ENCODE measurements at regions not wholly inside any gene's neighbourhood (a gene's known extent, or its start where the extent isn't known, plus 50 kb on each side); places are given as distances from the start of the nearest gene placed in this dataset.

DNA sequence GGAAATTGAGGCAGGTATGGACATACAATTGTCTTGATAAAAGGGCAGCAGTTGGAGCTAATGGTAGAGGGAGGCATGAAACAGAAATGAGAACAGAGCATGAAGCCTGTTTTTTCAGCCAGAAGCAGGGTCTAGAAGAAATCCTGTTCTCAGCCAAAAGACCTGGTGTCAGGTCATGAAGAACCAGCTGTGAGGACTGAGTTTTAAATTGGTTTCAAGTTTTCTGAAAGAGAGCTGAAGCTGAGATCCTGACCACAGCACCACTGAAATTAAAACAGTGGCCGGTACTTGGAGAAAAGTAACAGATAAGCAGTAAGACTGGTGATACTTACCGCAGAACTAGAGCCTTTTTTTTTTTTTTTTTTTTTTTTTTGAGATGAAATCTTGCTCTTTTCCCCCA lies 283.8 kb upstream of the BMP2 start:
- no peak for DNase-seq

DNA sequence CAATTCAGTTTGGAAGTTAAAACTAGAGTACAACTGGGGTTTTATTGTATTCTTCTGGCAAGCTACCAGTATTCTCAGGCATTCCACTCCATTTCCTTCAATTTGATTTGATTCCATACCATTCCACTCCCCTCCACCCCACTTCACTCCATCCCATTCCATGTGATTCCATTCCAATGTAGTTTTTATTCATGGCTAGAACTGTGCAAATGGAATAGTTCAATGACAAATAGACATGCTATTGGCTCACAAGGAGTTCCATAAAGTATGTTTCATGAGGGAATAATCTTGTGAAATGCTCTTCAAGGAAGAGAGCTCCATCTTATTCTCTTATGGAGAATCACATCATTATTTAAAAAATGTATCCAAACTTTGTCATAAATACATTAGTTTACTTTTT lies 285.0 kb upstream of the BMP2 start:
- no peak for DNase-seq

DNA sequence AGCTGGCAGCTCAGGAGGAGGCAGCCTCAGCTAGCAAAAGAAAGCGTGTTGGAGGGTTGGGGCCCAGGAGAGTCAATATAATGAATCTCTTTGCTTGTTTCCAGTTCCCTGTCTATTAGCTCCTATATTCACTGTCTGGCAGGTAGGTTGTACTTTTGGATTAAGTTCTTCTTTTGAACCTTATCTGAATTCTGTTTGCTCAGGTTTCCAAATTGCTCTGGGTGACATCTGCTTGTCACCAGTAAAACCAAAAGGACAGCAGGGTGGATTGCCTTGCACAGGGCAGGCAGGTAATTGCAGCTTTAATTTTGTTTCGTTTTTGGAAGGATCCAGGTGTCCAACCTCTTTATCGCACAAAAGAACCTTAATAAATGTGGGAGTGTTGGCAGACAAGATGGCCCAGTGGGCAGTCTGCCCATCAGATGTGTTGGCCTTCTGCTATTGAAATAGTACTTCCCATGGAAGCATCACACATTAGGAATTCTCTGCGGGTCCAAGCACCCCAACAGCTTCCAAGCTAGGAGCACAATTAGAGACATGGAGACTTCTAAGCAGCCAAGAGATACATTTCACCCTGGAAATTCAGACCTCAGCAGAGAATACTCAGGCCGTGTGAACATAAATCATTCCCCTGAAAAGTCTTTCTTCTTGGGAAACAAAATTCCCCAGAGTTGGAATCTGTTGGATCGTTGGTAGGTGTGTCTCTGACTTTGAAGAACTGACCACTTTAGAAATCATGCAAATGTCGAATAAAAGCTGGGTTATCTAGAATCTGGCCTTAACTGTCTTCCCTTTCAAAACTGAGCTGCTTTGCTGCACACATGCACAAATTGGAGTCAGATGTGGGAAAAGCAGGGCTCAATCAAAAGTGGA lies 286.9 kb upstream of the BMP2 start:
- no peak for DNase-seq

DNA sequence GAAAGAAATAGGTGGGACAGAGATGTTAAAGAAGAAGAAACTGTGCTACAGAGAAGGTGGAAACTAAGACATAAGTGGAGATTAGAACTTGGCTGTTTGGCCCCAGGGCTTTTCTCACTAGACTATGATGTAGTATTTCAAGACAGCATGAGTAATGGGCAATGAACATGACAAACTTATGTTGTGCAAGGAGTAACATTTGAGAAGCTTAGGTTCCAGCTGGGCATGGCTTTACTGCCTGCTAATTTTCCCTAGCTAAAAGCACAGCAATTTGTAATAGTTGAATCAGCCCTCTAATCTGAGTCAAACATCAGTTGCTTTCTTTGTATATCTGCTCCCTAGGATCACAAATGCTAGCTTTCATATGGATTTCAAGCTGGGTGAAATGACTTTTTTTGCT lies 294.3 kb upstream of the BMP2 start:
- DNase-seq: no peak

DNA sequence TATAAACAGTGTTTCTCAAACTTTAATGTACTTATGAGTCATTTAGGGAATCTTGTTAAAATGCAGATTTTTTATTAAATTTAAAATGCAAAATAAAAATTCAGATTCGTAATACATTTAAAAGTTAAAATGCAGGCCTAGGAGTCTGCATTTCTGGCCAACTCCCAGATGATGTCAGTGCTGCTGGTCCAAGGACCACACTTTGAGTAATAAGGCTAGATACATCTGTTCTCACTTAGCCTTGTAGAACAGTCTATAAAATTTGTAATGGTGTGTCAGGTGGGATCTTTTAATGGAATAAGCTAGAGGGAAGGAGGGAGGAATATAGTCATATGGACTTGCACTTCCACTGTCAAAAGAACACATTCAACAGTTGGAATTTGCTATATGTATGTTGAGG lies 295.6 kb upstream of the BMP2 start:
- no peak for DNase-seq

DNA sequence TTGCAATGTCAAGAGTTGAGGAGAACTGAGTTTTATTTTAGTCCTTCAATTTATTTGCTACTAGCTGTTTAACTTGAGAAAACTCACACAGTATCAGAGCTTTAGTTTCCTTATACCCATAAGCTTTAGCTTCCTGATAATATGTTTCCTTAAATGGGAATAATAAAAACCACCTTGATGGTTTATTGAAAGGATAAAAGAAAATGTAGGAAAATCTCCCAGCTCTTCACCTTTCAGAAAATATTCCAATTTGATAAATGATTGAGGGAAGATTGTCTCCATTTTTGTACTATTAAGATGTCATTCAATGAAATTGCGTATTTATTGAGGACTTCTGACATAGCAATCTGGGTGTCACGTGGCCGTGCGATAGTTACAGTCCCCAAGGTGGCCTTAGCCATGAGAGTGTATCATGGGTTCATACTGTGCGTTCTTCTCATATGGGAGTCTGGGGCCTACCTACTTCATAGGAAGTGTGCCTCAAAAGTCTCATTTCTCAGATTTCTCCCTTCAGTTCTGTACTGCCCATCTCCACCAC lies 296.3 kb upstream of the BMP2 start:
- DNase-seq: no peak

DNA sequence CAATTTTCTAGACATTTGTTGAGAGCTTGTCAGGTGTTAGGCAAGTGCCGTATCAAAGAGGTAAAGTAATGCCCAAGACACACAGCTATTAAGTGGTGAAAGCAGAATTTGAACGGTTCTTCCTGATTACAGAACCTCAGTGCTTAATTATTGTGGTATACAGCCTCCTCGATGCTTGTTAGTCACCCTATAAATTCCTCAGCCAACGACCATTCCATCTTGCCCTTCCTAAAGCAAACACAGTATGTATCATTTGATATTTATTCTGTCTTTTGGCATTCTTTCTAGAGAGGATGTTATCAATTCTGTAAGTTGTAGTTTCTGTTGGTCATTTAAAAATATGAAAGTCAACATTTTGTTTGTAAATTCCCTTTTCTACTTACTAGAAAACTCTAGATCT lies 297.8 kb upstream of the BMP2 start:
- DNase-seq: no peak

DNA sequence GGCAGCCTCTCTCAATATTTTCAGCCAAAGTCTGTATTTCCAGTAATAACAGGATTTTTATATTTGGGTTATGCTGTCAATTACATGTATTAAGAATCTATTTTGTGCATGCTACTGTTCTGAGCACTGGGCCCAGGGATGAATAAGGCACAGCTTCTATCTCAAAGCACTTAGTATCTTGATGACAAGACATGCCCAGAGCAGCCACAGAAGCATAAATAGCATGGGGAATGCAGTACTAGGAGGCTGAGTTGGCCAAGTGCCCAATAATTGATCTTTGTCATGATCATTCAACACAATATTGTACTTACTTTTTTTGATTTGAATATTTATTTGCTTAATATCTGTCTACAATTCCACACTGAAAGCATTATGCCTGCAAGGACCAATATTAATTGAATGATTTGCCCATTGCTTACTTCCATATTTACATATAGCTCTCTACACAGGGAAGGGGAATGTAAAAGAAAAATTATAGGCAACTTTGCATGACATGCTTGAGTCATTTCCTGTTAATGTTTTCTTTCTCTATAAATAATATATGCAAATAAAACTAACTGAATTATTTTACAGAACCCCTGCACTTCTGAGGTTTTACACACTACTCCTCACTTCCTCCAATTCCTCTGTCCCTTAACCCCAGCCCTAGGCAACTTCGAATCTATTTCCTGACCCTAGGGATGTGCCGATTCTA lies 298.9 kb upstream of the BMP2 start:
- no peak for DNase-seq

DNA sequence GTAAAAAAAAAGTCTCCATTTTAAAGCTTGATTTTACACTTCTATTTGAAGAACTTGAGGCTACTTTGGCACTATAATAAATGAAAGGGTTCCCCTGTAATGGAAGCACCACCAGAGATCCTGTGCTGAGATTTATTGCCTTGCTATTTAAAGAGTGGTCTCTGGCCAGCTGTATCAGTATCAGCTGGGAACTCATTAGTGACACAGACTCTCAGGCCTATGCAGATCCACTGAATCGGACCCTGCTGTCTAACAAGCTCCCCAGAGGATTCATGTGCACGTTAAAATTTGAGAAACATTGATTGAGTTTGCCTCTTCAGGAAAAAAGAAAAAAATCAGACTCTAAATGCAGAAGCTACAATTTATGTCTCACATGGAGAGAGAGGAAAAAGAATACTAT lies 299.9 kb upstream of the BMP2 start:
- no peak for DNase-seq

DNA sequence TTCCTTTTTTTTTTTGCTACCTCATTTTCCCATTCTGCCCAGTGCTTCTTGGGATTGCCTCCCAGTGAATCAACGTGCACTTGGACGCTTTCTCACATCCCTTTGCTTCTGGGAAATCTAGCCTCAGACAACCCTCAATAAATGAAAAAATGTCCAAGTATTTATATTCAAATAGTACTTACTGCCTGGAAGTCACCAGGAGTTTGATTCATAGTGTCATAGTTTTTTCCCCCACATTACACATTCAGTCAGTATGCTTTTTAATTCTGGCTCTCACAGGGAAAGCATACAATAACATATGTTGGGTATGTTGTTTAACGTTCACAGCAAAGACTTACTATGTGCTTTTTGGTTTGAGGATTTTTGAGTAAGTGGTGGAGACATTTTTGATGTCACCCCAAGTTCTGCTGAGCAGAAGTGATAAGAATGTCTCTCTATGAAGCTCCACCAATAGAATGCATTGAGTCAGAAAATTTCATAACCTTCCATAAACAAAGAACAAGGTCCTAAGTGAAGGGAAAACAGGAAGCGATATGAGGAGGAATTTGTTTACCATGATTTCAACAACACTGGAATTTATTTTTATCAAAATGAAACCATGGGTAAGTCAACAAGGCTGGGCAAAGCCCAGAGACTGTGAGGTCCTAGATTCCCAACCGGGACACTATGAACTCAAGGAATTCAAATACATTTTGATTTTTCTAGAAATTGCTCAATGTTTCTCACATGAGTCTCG lies 301.2 kb upstream of the BMP2 start:
- DNase-seq: no peak

DNA sequence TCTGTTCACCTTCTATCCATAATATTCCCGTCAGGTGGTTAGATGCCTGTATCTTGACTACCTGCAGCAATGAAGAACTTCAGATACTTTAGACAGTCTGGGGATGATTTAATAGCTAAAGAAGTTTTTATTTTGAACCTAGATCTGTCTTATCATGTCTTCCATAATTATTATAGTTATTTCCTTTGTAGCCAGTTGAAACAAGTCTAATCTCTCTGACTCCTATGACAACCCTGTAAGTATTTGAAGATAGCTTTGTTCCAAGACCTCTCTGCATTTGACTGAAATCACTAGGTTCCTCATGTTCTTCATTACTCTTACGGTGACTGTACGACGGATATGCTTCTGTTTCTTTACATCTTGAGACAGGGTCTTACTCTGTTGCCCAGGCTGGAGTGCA lies 316.6 kb upstream of the BMP2 start:
- no peak for DNase-seq

DNA sequence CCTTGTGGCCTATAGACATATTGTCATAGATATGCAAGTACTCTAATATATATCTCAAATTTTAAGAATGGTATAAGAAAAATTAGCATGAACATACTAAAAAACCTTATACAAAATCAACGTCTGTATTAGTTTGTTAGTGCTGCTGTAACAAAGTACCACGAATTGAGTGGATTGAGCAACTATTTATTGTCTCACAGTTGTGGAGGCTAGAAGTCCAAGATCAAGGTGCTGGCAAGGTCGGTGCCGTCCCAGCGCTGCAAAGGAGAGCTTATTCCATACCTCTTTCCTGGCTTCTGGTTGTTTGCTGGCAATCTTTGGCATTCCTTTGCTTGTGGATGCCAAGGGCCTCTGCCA lies 317.6 kb upstream of the FERMT1 start:
- DNase-seq: no peak

DNA sequence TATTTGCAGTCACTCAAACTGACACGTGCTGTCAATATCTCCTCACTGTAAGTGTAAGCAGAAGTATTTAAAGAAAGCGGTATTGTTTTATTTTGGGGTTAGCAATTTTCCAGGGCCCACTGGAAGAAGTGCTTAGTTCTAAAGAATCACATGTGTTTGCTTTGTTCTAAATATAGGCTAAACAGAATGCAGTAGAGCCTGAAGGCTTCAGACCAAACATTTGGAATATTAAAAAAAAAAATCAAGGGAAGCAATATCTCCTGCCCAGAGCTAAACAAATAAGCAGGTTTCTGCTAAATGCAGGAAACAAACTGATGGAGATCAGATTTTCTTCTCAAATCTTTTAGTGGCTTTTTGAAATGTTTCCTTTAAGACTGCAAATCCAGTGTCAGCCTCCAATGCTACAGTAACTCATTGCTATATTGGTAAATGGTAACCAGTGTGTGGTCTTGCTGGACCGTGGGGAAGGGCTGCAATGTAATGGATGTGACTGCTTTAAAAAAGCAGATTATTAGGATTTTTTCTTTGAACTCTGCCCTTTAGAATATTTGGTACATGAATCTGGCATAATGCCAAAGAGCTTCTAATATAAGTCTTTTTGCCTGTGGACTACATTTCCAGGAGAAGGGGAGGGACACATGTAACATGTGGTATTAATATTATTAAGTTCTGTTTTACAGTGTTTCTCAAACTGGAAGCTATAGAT lies 317.1 kb upstream of the FERMT1 start:
- DNase-seq: no peak

DNA sequence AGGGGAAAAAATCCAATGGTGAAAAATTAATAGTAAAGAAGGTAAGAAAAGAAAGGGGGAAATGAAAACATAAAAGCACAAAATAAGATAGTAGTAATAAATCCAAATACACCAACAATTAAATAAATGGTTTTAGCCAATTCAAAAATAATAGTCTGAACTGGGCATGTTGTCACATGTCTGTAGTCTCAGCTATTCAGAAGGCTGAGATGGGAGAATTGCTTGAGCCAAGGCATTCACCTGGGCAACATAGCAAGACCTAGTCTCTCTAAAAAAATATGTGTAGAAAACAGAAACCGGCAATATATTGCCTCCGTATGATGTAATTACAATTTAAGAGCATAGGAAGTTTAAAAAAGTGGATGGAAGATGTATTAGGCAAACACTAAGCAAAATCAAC lies 311.3 kb upstream of the FERMT1 start:
- DNase-seq: no peak

DNA sequence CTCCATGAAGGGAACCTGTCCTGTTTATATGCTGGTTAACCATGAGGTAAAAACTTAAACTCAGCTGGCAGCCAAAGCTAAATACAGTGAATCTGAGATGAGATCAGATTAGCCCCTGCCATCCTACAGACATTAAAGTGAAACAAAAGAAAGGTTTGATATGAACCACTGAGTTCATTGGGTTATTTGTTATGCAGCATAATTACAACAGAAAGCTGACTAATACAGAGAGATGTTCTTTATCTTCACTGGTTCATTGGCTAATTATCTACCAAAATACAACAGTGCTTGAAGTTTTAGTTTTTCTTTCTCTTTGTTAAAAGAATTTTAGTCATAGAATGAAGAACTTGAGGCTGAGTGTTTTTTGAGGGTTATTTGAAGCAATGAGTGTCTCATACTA lies 307.6 kb upstream of the FERMT1 start:
- DNase-seq: no peak

DNA sequence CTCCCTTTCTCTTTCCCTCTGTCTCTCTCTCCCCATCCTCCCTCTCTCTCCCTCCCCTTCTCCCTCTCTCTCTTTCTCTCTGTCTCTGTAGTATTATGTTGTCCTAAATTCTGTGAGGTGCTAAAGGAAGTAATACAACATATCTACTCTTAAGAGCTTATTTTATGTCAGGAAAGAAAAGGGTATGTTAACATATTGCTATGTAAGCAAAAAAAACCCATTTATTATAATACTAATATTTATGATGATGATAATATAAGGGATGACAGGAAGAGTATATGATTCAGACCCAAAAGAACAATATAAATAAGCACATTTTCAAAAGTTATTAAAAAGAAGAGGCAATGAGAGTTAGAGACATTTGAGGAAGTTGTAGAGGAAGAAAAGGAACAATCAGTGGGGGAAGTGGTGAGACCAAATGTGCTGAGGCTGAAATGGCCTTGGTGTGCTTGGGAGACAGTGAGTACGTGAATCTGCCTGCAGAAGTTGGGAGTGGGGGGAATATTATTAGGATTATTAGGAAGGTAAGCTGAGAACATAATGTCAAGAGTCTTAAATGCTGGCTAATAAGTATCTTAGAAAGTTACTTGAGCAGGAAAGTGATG lies 303.6 kb upstream of the FERMT1 start:
- DNase-seq: no peak

DNA sequence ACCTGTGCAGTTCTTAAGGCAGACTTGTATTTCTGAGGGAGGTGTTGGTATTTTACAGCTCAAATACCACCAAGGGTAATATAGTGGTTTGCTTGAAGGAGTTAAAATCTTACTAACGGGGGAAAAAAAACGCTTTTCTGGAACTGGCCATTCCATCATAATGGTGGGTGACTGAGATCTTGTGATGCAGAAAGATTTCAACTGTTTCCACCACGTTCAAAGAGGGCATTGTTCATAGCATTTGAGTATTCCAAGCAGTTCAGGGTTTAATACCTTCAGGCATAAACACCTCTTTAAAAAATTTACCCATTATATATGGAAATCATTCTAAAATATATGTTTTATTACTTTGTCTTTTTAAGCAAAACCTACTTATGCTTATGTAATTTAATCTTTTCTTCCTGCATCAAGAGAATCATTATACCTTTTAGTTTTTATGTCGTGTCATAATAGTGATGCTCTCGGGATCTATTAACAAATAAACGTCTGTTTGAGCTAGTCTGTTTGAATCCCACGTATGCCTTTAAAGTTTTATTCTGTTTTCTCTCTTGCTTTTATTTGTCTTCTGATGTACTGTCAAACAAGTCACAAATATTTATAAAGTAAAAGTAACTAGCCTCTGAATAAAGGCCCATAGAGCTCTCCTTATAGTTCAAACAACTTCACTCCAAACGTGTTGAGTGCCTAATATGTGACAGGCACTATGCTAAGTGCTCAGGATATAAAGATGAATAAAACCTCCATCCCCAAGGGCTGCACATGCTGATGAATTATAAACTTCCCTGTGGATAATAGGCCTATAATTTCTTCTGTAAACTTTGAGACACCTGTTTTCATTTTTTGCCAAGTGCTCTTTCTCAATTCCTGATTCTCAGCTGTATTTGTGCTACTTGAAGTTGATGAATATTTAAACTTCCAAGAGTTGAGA lies 298.8 kb upstream of the FERMT1 start:
- DNase-seq: no peak

DNA sequence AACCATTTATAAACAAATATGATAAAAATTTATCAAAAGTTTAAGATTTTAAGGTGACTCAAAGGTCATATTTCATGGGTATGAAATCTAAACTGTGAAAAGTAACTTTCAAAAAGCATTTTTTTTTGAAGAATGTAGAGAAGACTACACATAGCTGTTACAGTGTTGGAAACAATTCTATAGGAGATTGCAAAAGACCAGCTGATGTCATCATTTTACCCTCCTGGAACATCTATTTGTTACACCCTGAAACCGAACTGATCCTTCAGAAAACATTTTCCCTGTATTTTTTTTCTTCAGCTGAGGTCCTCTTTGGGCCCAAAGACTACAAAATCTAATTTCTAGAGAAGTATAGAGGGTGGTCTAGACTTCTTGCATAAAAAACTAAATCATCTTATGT lies 297.5 kb upstream of the FERMT1 start:
- DNase-seq: no peak

DNA sequence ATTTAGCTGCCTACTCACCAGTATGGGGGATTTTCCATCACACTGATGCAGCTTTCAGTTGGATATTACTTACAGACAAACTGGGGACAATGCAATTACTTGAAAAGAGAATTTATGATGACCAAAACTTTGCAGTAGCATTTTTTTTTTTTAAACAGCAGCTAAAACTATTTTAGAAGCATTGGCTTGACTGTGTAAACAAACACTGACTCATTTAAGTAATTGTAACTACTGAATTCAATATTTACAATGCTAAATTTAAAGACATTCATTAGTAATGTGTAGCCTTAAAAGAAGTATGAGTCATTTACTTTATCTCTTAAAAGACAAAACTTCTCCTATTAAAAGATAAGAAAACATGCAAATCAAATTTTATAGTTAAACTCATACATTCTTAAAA lies 295.9 kb upstream of the FERMT1 start:
- no peak for DNase-seq

DNA sequence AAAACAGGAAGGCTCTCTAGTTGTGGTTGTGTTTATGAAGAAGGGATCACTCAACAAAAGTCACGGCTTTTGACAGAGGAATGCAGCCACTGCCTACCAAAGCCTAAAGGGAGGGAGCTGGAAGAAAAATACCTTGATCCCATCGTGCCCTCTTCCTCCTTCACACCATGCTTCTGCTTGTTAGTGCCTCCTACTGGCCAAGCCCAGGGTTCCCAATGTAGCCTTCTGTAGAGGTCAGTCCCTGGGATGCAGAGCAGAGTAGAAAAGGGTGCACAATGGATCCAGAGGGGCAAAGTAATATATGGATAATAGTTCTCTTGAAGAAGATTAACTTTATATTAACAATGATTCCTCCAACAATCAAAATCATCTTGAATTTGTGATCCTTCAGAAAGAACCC lies 293.5 kb upstream of the FERMT1 start:
- DNase-seq: no peak

DNA sequence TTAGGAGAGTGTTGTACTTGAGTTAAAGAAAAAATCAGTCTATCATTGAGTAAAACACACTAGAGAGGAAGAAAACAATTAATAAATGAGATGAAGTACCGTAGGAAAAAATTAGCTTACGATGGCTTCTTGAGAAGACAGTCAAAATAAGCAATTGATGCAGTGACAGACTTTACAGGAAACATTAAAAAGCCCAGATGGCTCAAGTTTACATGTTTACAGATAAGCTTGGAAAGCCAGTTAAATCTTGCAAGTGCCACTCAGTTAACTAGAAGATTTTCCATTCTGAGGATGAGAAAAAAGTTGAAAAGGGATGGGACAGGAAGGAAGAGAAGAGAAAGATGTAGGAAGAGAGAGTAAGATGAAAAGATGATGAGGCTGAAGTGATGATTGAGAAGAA lies 288.8 kb upstream of the FERMT1 start:
- DNase-seq: no peak

DNA sequence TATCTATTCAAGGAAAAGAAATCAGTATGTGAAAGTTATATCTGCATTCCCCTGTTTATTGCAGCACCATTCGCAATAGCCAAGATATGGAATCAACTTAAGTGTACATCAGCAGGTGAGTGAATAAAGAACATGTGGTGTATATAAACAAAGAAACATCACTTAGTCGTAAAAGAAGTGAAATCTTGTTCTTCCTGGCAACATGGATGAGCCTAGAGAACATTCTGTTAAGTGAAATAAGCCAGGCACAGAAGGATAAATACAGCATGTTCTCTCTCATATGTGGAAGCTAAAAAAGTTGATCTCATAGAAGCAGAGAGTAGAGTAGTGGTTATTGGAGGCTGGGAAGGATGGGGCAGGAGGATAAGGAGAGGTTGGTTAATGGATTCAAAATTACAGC lies 287.9 kb upstream of the FERMT1 start:
- DNase-seq: no peak

Data from femur (tissue), 1 donor.